SJSA1 (cell line): ENCODE measurements at regions not wholly inside any gene's neighbourhood (a gene's known extent, or its start where the extent isn't known, plus 50 kb on each side); places are given as distances from the start of the nearest gene placed in this dataset.
"Not testable (repeated sequence)": the region's sequence is repeated elsewhere in the genome, so short reads cannot be mapped to it uniquely, and the experiment has no call there.

Source experiments
- DNase-seq, 2 experiments: peaks; one replicate each; pipeline ENCODE4 v3.0.0-alpha.2; 2015 to 2020; ENCODE audit warnings: low spot score in 2 of 2, low read depth in 1 of 2
- H3K27ac ChIP-seq: fragments of 250-450 bp; sonication (Bioruptor Pico); 2 replicates; pipeline ENCODE4 v1.5.1; 2020; ENCODE audit warnings: mild to moderate bottlenecking, moderate library complexity
- H3K27me3 ChIP-seq: fragments of 250-450 bp; sonication (Bioruptor Pico); replicated peaks from 2 replicates; pipeline ENCODE4 v1.5.1; 2020; ENCODE audit warnings: mild to moderate bottlenecking, moderate library complexity
- H3K36me3 ChIP-seq: fragments of 250-450 bp; sonication (Bioruptor Pico); 2 replicates; pipeline ENCODE4 v1.5.1; 2020; ENCODE audit warnings: mild to moderate bottlenecking
- H3K4me1 ChIP-seq: fragments of 250-450 bp; sonication (Bioruptor Pico); replicated peaks from 2 replicates; pipeline ENCODE4 v1.6.1; 2021; ENCODE audit warnings: mild to moderate bottlenecking
- H3K4me3 ChIP-seq: fragments of 250-450 bp; sonication (Bioruptor Pico); 2 replicates; pipeline ENCODE4 v1.5.1; 2020; ENCODE audit warnings: mild to moderate bottlenecking
- H3K9me3 ChIP-seq: fragments of 250-450 bp; sonication (Bioruptor Pico); replicated peaks from 2 replicates; pipeline ENCODE4 v1.5.1; 2020; ENCODE audit warnings: mild to moderate bottlenecking

GRCh38 chr4:86493460-86493859 lies 100.7 kb upstream of the PTPN13 start:
- Histone ChIP-seq H3K36me3 (no peaks in the 10 kb centered on the region), H3K4me3 (no peak overlapping the region), H3K4me1 (peaks cover 5% of the 10 kb centered on the region), H3K27ac (no peak overlapping the region), H3K27me3 (no peaks in the 10 kb centered on the region), H3K9me3 (no peaks in the 10 kb centered on the region)
- DNase-seq, result no peak

- H3K27me3 ChIP-seq, result no peaks in the 10 kb centered on the region
- no peaks in the 10 kb centered on the region for H3K36me3 ChIP-seq
- peaks cover 9% of the 10 kb centered on the region for H3K4me1 ChIP-seq
- no peaks in the 10 kb centered on the region for H3K9me3 ChIP-seq
- no peak overlapping the region for H3K27ac ChIP-seq
- DNase-seq, result no peak
- H3K4me3 ChIP-seq, result no peak overlapping the region
These were observed 97.7 kb upstream of the PTPN13 start for GRCh38 chr4:86496094-86497080.

GRCh38 chr4:86497131-86497530 lies 97.0 kb upstream of the PTPN13 start:
- H3K27ac ChIP-seq, result no peak overlapping the region
- no peak overlapping the region for H3K4me3 ChIP-seq
- no peak for DNase-seq
- H3K4me1 ChIP-seq, result peaks cover 9% of the 10 kb centered on the region
- H3K36me3 ChIP-seq, result no peaks in the 10 kb centered on the region
- no peaks in the 10 kb centered on the region for H3K9me3 ChIP-seq
- H3K27me3 ChIP-seq, result no peaks in the 10 kb centered on the region

GRCh38 chr4:86497980-86498862 lies 95.9 kb upstream of the PTPN13 start:
- no peaks in the 10 kb centered on the region for H3K36me3 ChIP-seq
- no peak overlapping the region for H3K4me3 ChIP-seq
- H3K27ac ChIP-seq, result no peak overlapping the region
- H3K4me1 ChIP-seq, result peaks cover 9% of the 10 kb centered on the region
- no peaks in the 10 kb centered on the region for H3K9me3 ChIP-seq
- DNase-seq, result peak in 1 of 2 experiments; percentile 57
- H3K27me3 ChIP-seq, result no peaks in the 10 kb centered on the region

- H3K9me3 ChIP-seq, result no peaks in the 10 kb centered on the region
- no peak for DNase-seq
These were observed 95.3 kb upstream of the PTPN13 start for GRCh38 chr4:86498863-86499166.

GRCh38 chr4:86500527-86500926 lies 93.6 kb upstream of the PTPN13 start:
- no peak overlapping the region for H3K27ac ChIP-seq
- no peaks in the 10 kb centered on the region for H3K27me3 ChIP-seq
- no peak overlapping the region for H3K4me3 ChIP-seq
- no peak for DNase-seq
- no peaks in the 10 kb centered on the region for H3K36me3 ChIP-seq
- peaks cover 9% of the 10 kb centered on the region for H3K4me1 ChIP-seq
- H3K9me3 ChIP-seq, result no peaks in the 10 kb centered on the region

More at GRCh38 chr4:86498863-86499166, 95.3 kb upstream of the PTPN13 start:
- peaks cover 9% of the 10 kb centered on the region for H3K4me1 ChIP-seq
- H3K4me3 ChIP-seq, result no peak overlapping the region
- H3K27me3 ChIP-seq, result no peaks in the 10 kb centered on the region
- no peak overlapping the region for H3K27ac ChIP-seq
- H3K36me3 ChIP-seq, result no peaks in the 10 kb centered on the region

- Histone ChIP-seq H3K36me3 (no peaks in the 10 kb centered on the region), H3K9me3 (no peaks in the 10 kb centered on the region), H3K4me1 (peaks cover 17% of the 10 kb centered on the region), H3K27ac (no peak overlapping the region), H3K27me3 (no peaks in the 10 kb centered on the region), H3K4me3 (no peak overlapping the region)
- DNase-seq, result no peak
These were observed 92.0 kb upstream of the PTPN13 start for GRCh38 chr4:86502081-86502480.

GRCh38 chr4:86506591-86506990 lies 87.5 kb upstream of the PTPN13 start:
- H3K9me3 ChIP-seq, result no peaks in the 10 kb centered on the region
- DNase-seq, result peak in 1 of 2 experiments; percentile 17
- H3K36me3 ChIP-seq, result no peaks in the 10 kb centered on the region

GRCh38 chr4:86508436-86508835 lies 85.7 kb upstream of the PTPN13 start:
- peak overlapping the region; percentile 16 for H3K4me3 ChIP-seq
- H3K9me3 ChIP-seq, result no peaks in the 10 kb centered on the region
- peak overlapping the region; percentile 56 for H3K27ac ChIP-seq
- peaks cover 29% of the 10 kb centered on the region for H3K4me1 ChIP-seq
- H3K27me3 ChIP-seq, result no peaks in the 10 kb centered on the region
- no peaks in the 10 kb centered on the region for H3K36me3 ChIP-seq
- DNase-seq, result peak in 1 of 2 experiments; percentile 86

More at GRCh38 chr4:86506591-86506990, 87.5 kb upstream of the PTPN13 start:
- no peaks in the 10 kb centered on the region for H3K27me3 ChIP-seq
- H3K4me1 ChIP-seq, result peaks cover 22% of the 10 kb centered on the region
- no peak overlapping the region for H3K27ac ChIP-seq
- H3K4me3 ChIP-seq, result no peak overlapping the region

GRCh38 chr4:86511590-86511989 lies 82.5 kb upstream of the PTPN13 start:
- H3K9me3 ChIP-seq, result no peaks in the 10 kb centered on the region
- no peak overlapping the region for H3K27ac ChIP-seq
- H3K27me3 ChIP-seq, result no peaks in the 10 kb centered on the region
- H3K36me3 ChIP-seq, result no peaks in the 10 kb centered on the region
- H3K4me3 ChIP-seq, result no peak overlapping the region
- H3K4me1 ChIP-seq, result peaks cover 23% of the 10 kb centered on the region
- DNase-seq, result no peak

- H3K4me3 ChIP-seq, result no peak overlapping the region
- no peaks in the 10 kb centered on the region for H3K9me3 ChIP-seq
- H3K4me1 ChIP-seq, result peaks cover 22% of the 10 kb centered on the region
- H3K36me3 ChIP-seq, result no peaks in the 10 kb centered on the region
- no peak overlapping the region for H3K27ac ChIP-seq
- peak in 1 of 2 experiments; percentile 19 for DNase-seq
- H3K27me3 ChIP-seq, result no peaks in the 10 kb centered on the region
These were observed 81.5 kb upstream of the PTPN13 start for GRCh38 chr4:86512631-86513030.

GRCh38 chr4:86515963-86516362 lies 78.2 kb upstream of the PTPN13 start:
- not testable (repeated sequence) for H3K27me3 ChIP-seq, H3K9me3 ChIP-seq, H3K27ac ChIP-seq, H3K4me1 ChIP-seq, H3K36me3 ChIP-seq, DNase-seq, H3K4me3 ChIP-seq

- H3K27me3 ChIP-seq, result no peaks in the 10 kb centered on the region
- DNase-seq, result no peak
- H3K27ac ChIP-seq, result no peak overlapping the region
These were observed 72.6 kb upstream of the PTPN13 start for GRCh38 chr4:86521373-86521969.

More at GRCh38 chr4:86521373-86521969, 72.6 kb upstream of the PTPN13 start:
- no peaks in the 10 kb centered on the region for H3K36me3 ChIP-seq
- peaks cover 6% of the 10 kb centered on the region for H3K9me3 ChIP-seq
- H3K4me1 ChIP-seq, result no peaks in the 10 kb centered on the region
- H3K4me3 ChIP-seq, result no peak overlapping the region
